CD14-positive monocyte (primary cell): ENCODE measurements at regions not wholly inside any gene's neighbourhood (a gene's known extent, or its start where the extent isn't known, plus 50 kb on each side); places are given as distances from the start of the nearest gene placed in this dataset.

Experiments used
- DNase-seq, 3 donors: peaks; one replicate each; pipeline ENCODE4 v3.0.0-alpha.2; 2011 to 2022
- H2AFZ ChIP-seq: 2 replicates; pipeline ENCODE4 v1.6.0; 2012; ENCODE audit warnings: mild to moderate bottlenecking, low read depth, low read length, inconsistent platforms; ENCODE audit not compliant: insufficient read depth, poor library complexity, severe bottlenecking
- H3K27ac ChIP-seq, 2 donors: 1 replicate in 1 of 2; 2 replicates in 1 of 2; pipeline ENCODE4 v1.5.1; 2012 to 2013; ENCODE audit warnings: low read length in 2 of 2, control low read depth in 1 of 2, inconsistent platforms in 1 of 2, low read depth in 1 of 2, mild to moderate bottlenecking in 1 of 2
- H3K27me3 ChIP-seq, 2 donors: one replicate each; pipeline versions ENCODE4 v1.6.0 to v1.6.1; 2011 to 2013; ENCODE audit warnings: low read length in 2 of 2; ENCODE audit not compliant: control insufficient read depth in 2 of 2, insufficient read depth in 2 of 2
- H3K36me3 ChIP-seq, 2 donors: replicated peaks in 1 of 2; 1 replicate in 1 of 2; 2 replicates in 1 of 2; pipeline versions ENCODE4 v1.5.1 to v1.6.1; 2012 to 2013; ENCODE audit warnings: low read length in 2 of 2, control low read depth in 1 of 2, inconsistent platforms in 1 of 2, mild to moderate bottlenecking in 1 of 2; ENCODE audit not compliant: insufficient read depth in 2 of 2, control insufficient read depth in 1 of 2
- H3K4me1 ChIP-seq, 2 donors: 1 replicate in 1 of 2; 2 replicates in 1 of 2; pipeline versions ENCODE4 v1.5.1 to v1.6.1; 2012 to 2013; ENCODE audit warnings: low read length in 2 of 2, control low read depth in 1 of 2, inconsistent platforms in 1 of 2, mild to moderate bottlenecking in 1 of 2, moderate library complexity in 1 of 2; ENCODE audit not compliant: insufficient read depth in 2 of 2, control insufficient read depth in 1 of 2
- H3K4me2 ChIP-seq: replicated peaks from 2 replicates; pipeline ENCODE3; 2012; ENCODE audit warnings: low read length, moderate library complexity, mild to moderate bottlenecking; ENCODE audit not compliant: poor library complexity, severe bottlenecking; ENCODE audit errors: extremely low read depth
- H3K4me3 ChIP-seq, 3 experiments: fragments of 200-600 bp in 1 of 3; sonication (generic) in 1 of 3; replicated peaks in 1 of 3; 1 replicate in 2 of 3; 2 replicates in 1 of 3; pipeline ENCODE4 v1.5.1; 2011 to 2013; ENCODE audit warnings: low read length in 3 of 3, mild to moderate bottlenecking in 3 of 3, control low read depth in 2 of 3, low read depth in 2 of 3, inconsistent platforms in 1 of 3, moderate library complexity in 1 of 3
- H3K79me2 ChIP-seq: 2 replicates; pipeline ENCODE4 v1.6.0; 2012; ENCODE audit warnings: mild to moderate bottlenecking, control low read depth, inconsistent platforms, low read length, moderate library complexity; ENCODE audit not compliant: insufficient read depth
- H3K9ac ChIP-seq: 2 replicates; pipeline ENCODE4 v1.6.0; 2017; ENCODE audit warnings: low read length, mild to moderate bottlenecking; ENCODE audit not compliant: insufficient read depth, poor library complexity, severe bottlenecking
- H3K9me3 ChIP-seq, 2 donors: replicated peaks in 1 of 2; 1 replicate in 1 of 2; 2 replicates in 1 of 2; pipeline versions ENCODE4 v1.5.1 to v1.6.1; 2012 to 2013; ENCODE audit warnings: low read length in 2 of 2, control low read depth in 1 of 2; ENCODE audit not compliant: control insufficient read depth in 1 of 2, insufficient read depth in 1 of 2
- H4K20me1 ChIP-seq: 2 replicates; pipeline ENCODE4 v1.6.0; 2012; ENCODE audit warnings: mild to moderate bottlenecking, low read length, control low read depth, moderate library complexity; ENCODE audit not compliant: insufficient read depth
- H3K27ac Mint-ChIP-seq, 7 donors: one replicate each; pipeline ENCODE4 v1.8.0; 2020; ENCODE audit warnings: mild to moderate bottlenecking in 7 of 7, mixed read lengths in 7 of 7, moderate library complexity in 6 of 7, inconsistent platforms in 2 of 7
- H3K27me3 Mint-ChIP-seq, 3 donors: one replicate each; pipeline ENCODE4 v1.8.0; 2021 to 2022; ENCODE audit warnings: low read depth in 3 of 3, mild to moderate bottlenecking in 3 of 3, mixed read lengths in 3 of 3, moderate library complexity in 3 of 3, inconsistent platforms in 1 of 3
- H3K36me3 Mint-ChIP-seq, 2 donors: one replicate each; pipeline ENCODE4 v1.8.0; 2020; ENCODE audit warnings: mixed read lengths in 2 of 2, inconsistent platforms in 1 of 2, mild to moderate bottlenecking in 1 of 2
- H3K4me1 Mint-ChIP-seq: one replicate; pipeline ENCODE4 v1.8.0; 2020; ENCODE audit warnings: mild to moderate bottlenecking, mixed read lengths
- H3K4me3 Mint-ChIP-seq, 2 donors: one replicate each; pipeline ENCODE4 v1.8.0; 2020; ENCODE audit warnings: mild to moderate bottlenecking in 2 of 2, mixed read lengths in 2 of 2, moderate library complexity in 1 of 2
- H3K9me3 Mint-ChIP-seq, 7 donors: one replicate each; pipeline ENCODE4 v1.8.0; 2020 to 2022; ENCODE audit warnings: mixed read lengths in 7 of 7, mild to moderate bottlenecking in 6 of 7, moderate library complexity in 6 of 7, inconsistent platforms in 2 of 7
- WGBS: methylation state at CpG from one replicate; pipeline ENCODE4 v1.1.5; 2013; ENCODE audit warnings: missing lambda C conversion rate; ENCODE audit not compliant: insufficient coverage; 5-methylcytosine and 5-hydroxymethylcytosine counted together
- intact Hi-C, 2 donors: fragments of 100-400 bp; cut with micrococcal nuclease; formaldehyde crosslinking; loops; one replicate each; pipeline versions ENCODE4 v1.15.0 to v1.15.1; 2023
- TF ChIP-seq, protein P1 (sequence below): fragments of 200-600 bp; IDR thresholded peaks from one replicate; pipeline ENCODE4 v1.8.0; 2022; ENCODE audit warnings: antibody characterized with exemption, mild to moderate bottlenecking

DNA sequence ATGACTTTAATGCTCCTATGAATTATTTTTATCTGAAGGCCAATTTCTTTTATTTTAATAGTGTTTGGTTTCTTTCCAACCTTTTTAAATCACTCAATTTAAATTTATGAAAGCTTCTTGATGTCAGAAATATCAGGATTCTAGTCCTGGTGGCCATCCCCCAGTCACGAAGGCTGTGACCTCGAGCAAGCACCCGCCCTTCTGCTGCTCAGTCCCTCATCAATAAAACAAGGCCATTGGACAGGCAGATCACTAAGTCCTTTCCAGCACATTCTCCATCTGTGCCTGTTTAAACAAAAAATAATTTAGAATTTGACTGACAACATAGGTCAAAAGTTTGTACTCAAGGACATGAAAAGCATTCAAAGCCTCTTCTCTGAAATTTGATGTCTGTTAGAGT, 483.6 kb upstream of the VRK2 start:
- Mint-ChIP-seq H3K4me1 (no peaks in the 10 kb centered on the region), H3K4me3 (no peak overlapping the region), H3K27me3 (peaks cover 0 to 1% (median 0%) of the 10 kb centered on the region in 3 donors), H3K36me3 (no peaks in the 10 kb centered on the region), H3K9me3 (no peaks in the 10 kb centered on the region), H3K27ac (no peak overlapping the region)
- no peak overlapping the region for H3K4me3 ChIP-seq
- H3K36me3 ChIP-seq = no peaks in the 10 kb centered on the region
- H3K27ac ChIP-seq = no peak overlapping the region
- TF ChIP-seq, protein P1, sequence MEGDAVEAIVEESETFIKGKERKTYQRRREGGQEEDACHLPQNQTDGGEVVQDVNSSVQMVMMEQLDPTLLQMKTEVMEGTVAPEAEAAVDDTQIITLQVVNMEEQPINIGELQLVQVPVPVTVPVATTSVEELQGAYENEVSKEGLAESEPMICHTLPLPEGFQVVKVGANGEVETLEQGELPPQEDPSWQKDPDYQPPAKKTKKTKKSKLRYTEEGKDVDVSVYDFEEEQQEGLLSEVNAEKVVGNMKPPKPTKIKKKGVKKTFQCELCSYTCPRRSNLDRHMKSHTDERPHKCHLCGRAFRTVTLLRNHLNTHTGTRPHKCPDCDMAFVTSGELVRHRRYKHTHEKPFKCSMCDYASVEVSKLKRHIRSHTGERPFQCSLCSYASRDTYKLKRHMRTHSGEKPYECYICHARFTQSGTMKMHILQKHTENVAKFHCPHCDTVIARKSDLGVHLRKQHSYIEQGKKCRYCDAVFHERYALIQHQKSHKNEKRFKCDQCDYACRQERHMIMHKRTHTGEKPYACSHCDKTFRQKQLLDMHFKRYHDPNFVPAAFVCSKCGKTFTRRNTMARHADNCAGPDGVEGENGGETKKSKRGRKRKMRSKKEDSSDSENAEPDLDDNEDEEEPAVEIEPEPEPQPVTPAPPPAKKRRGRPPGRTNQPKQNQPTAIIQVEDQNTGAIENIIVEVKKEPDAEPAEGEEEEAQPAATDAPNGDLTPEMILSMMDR = no peak
- H4K20me1 ChIP-seq = no peaks in the 10 kb centered on the region
- no peaks in the 10 kb centered on the region for H3K79me2 ChIP-seq
- no peak overlapping the region for H2AFZ ChIP-seq
- intact Hi-C loops = no loop called here
- no peak overlapping the region for H3K4me2 ChIP-seq
- no peak overlapping the region for H3K9ac ChIP-seq
- no peaks in the 10 kb centered on the region for H3K9me3 ChIP-seq
- WGBS = 82% methylated on average over 3 of the region's 3 CpGs
- H3K27me3 ChIP-seq = no peaks in the 10 kb centered on the region
- no peak for DNase-seq
- H3K4me1 ChIP-seq = no peaks in the 10 kb centered on the region

DNA sequence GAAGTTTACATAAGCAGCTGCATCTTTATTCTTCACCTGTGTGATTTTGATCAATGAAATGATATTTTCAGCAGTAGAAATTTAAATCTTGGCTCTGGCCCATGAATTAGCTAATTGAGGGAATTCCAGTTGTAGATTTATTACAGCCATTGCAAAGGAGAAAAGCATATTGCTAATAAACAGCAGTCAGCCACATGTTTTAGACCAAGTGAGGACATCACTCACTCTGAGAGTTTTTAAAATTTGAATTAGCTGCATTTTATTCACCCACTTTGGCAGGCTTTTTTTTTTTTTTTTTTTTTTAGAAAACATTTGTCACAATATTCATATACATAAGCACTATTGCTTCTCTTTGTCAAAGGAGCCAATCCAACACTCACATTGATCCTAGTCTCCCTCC, 479.4 kb upstream of the VRK2 start:
- Mint-ChIP-seq H3K4me3 (no peak overlapping the region), H3K9me3 (no peaks in the 10 kb centered on the region), H3K27ac (no peak overlapping the region), H3K4me1 (no peaks in the 10 kb centered on the region), H3K27me3 (peaks cover 0 to 1% (median 0%) of the 10 kb centered on the region in 3 donors), H3K36me3 (no peaks in the 10 kb centered on the region)
- Histone ChIP-seq H3K4me1 (no peaks in the 10 kb centered on the region), H3K9ac (no peak overlapping the region), H2AFZ (no peak overlapping the region), H4K20me1 (no peaks in the 10 kb centered on the region), H3K27me3 (no peaks in the 10 kb centered on the region), H3K36me3 (no peaks in the 10 kb centered on the region), H3K4me2 (no peak overlapping the region), H3K27ac (no peak overlapping the region), H3K79me2 (no peaks in the 10 kb centered on the region), H3K9me3 (no peaks in the 10 kb centered on the region), H3K4me3 (no peak overlapping the region)
- no peak for DNase-seq
- TF ChIP-seq, protein P1 = no peak
- intact Hi-C loops = no loop called here
